HT-29 (cell line): ENCODE measurements at regions not wholly inside any gene's neighbourhood (a gene's known extent, or its start where the extent isn't known, plus 50 kb on each side); places are given as distances from the start of the nearest gene placed in this dataset.

Source experiments
- DNase-seq: peaks from one replicate; pipeline ENCODE4 v3.0.0-alpha.2; 2015; ENCODE audit warnings: low spot score

DNA sequence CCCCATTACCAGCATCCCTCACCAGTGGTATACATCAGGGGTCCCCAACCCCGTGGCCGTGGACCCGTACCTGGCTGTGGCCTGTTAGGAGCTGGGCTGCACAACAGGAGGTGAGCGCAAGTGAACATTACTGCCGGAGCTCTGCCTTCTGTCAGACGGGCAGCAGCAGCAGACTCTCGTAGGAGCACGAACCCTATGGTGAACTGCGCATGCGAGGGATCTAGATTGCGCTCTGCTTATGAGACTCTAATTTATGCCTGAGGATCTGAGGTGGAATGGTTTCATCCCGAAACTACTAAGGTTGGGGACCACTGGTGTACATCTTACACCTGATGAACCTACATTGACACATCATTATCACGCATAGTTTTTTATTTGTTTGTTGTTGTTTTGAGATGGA, 52.8 kb upstream of the DHX15 start:
- no peak for DNase-seq

DNA sequence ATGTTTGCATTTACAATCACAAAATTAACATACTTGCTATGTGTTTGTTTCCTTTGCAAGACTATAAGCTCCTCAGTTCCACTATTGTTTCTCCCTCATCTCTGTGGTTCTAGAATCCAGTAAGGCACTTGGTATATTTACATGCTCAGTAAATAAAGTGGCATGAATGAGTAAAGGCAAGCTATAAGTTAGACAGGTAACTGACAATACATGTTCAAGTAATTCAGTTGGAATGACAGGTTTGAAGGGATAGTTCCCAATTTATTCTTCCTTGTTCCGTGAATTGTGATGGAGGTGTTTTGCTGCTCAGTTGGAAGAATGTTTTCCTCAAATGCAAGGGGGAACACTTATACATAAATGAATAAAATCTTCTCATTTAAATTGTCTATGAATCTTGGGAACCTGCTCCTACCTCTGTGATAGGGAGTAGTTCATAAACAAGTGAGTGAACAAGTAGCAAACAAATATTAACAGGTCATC, 54.1 kb upstream of the DHX15 start:
- no peak for DNase-seq

DNA sequence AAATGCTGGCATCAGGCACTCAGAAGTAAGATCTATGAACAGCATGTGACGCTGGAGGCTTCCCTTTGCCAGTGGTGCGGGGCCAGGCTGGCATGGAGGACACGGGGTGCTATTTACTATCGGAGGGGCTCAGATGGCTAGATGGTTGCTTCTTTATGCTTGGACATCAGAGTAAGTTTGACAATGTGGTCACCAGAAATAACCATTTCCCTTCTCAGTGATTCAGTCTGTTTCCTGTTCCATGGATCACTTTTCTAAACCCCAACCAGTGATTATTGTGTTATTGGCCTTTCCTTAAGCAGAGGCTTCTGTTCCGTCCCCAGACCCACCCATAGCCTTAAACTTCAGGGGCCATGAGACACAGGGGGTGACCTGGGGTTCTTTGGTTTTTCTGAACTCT, 55.4 kb upstream of the DHX15 start:
- no peak for DNase-seq

DNA sequence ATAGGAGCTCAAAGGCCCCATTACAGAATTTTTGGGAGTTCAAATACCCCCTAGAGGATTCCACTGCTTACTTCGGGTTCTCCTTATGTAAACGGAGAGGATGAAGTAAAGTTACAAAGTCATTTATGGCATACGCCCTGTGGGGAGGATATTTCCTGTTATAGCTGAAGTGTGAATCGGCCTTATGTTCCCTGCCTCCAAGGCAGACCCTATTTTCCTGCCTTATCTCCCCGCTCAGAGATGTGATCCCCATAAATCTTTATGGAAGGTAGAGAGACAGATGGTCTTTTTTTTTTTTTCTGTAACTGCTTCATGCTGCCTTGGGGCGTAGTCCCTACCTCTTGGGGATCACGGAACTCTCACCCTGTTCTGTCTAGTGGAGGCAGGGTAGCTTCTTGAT, 56.0 kb upstream of the DHX15 start:
- peak; percentile 45 for DNase-seq

DNA sequence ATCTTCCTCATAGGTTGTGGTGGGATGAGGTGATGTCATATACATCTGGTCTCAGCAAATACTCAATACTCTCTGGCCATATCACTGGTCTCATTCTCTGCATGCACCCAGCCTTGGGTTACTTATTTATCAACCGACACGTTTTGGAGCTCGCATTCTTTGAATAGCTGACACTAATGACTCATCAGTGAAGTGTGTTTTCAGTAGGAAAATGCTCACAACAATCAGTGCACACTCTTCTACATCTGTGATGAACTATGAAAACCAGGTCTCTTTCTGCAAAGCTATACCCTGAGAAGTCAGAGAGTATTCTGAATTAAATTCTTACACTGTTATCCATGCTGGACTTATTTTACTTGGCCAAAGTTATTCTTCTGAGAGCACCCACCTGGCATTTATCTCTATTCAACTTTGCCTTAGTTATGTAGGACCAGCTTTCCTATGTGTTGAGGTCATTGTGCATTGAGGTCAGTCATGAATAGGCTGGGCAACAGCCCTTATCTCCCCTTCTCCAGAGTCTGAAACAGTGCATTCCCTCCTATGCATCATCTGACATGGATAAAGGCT, 58.7 kb upstream of the DHX15 start:
- peak; percentile 74 for DNase-seq

DNA sequence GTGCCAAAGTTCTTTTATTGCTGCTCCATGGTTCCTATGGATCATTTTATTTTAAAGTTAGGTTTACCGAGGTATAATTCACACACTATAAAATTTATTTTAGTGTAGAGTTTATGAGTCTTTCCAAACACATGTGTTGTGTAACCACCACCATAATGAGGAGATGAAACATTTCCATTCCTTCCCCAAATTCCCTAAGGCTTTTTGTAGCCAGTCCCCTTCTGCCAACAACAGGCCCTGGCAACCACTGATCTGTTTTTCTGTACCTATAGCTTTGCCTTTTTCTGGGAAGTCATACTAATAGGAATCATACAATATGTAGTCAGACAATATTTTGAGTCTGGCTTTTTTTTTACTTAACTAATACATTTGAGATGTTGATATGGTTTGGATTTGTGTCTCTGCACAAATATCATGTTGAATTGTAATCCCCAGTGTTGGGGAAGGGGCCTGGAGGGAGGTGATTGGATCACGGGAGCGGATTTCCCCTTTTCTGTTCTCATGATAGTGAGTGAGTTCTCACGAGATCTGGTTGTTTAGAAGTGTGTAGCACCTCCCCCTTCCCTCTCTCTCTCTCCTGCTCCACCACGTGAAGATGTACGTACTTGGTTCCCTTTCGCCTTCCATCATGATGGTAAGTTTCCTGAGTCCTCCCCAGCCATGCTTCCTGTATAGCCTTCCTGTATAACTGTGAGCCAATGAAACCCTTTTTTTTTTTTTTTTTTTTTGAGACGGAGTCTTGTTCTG, 59.6 kb upstream of the DHX15 start:
- no peak for DNase-seq

DNA sequence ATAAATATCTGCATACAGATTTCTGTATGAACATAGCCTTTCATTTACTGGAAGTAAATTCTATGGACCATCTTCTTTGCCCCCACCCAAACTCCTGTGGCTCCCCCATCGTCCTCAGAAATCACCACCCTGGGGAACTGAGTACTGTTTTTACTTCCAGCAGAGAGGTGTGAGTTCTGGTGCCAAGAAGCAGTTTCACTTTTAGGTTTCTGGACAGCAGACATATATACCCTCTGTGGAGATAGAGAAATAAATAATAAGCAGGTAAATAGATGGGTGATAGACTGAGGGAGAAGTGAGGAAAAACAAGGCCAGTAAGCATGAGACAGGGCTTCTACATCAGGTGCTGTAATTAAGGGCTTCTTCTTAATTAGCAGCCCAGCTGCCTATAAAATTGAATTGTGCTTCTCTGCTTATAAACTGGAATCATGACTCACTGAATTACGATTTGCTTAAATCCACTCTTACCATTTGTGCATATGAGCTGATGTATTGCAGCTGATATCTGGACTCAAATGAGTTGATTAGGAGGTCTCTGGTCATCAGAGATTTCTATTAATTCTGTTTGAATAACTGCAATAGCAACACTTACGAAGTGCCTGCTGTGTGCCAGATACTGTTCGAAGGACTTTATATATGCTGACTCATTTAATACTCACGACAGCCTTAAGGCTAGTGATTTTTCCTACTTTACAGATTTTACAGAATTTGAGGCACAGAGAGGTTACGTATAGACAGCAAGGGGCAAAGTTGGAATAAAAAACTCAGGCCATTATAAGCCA, 60.8 kb upstream of the DHX15 start:
- DNase-seq: peak; percentile 8

DNA sequence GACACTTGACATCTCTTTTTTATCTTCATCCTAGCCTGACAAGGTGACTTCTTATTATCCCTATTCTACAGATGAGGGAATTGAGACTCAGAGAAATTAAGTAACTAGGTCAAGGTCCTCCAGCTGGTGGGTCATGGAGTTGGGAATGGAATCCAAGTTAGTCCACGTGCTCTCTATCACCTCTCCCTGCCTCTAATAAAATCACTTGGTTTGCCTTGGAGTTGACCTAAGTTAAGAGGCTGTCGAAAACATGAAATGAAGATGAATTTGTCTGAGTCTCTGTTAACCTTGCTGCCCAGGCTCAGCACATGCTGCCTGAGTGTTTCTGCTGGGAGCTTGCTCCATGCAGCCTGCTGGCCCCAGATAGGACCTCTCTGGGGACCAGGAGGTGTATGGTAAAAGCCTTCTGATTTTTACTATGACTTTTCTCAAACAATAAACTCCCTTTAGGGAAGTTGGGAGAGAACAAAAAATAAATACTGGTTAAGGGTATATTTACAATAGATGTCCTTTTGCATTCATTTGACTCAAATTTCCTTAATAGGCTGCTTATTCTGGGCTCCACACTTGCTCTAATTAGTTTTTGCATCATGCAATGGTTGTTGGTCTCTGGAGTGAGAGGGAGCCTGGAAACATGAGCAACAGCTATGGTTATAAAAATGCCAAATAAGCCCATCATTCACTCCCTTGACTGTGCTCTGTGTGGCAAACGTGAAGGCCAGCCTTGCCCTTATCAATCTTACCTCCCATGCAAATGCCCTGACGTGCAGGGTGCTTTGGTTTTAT, 61.6 kb upstream of the DHX15 start:
- DNase-seq: no peak

DNA sequence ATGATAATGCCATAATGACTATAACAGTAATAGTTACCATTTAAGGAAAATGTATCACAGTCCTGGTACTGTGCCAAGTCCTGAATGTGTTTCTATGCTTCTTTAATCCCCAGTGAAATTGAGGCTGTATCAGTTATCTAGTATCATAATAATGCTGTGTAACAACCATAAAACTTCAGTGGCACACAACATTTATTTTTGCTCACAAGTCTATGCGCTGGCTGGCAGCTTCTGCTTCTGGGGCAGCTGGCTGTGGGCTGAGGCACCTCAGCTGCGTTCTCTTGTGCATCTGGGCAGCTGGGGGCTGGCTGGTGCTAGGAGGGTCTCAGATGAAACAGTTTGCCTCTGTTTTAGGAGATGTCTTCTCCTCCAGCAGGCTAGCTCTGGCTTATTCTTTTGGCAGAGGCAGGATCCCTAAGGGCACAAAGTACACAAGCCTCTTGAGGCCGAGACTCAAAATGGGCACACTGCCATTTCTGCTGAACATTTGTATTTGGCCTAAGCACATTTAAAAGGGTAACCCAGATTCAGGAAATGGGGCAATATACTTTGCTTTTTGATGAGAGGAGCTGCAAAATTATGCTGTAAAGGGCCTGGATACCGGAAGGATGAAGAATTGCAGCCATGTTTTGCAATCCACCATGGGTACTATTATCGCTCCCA, 62.6 kb upstream of the DHX15 start:
- no peak for DNase-seq

DNA sequence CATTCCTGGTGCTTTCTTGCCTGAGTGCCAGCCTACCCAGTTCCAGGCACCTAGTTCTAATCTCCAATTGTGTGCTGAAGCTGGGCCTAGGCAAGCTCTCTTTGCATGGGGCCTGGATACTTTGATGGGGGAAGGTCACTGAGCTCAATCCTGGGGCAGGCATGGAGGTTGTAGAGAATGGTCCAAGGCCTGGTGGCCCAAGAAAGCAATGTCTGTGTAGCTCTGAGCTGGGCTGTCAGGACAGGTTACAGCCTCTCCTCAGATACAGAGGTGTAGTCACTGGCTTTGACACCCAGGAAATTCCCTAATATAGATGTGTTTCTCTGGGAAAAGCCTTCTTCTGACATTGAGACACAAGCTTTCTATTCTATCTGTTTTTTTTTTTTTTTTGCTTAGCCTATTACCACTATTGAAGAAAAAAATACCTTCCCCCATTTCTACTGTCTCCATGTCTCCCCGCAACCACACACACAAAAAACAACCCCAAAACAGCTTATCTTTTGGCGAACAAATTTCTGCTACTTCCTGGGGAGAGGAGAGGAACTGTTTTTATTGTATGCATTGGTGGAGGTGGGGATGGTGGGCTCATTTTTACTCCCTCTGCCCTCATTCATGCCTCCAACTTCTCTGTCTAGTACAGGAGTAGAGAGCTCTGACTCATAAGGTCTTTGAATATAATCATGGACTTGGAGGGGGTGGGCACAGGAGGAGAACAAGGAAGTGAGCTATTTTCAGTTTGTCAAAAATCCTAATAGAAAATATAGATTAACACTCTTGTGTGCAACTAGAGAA, 66.7 kb upstream of the DHX15 start:
- no peak for DNase-seq

DNA sequence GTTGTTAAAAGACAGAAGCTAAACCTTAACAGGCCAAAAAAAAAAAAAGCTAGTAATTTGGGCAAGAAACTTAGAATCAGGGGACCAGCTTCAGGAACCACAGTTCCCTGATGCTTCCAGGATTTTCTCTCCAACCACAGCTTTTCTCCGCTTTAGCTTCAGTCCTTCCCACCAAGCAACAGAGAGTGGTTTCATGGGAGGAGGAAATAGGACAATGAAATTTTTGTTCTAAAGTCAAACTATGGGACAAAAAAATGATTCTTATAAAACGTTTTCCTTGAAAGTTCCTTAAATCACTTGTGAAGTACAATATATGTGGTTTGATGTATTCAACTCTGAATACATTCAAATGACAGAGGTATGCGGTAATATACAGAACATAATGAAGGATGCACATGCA, 71.0 kb upstream of the DHX15 start:
- no peak for DNase-seq

DNA sequence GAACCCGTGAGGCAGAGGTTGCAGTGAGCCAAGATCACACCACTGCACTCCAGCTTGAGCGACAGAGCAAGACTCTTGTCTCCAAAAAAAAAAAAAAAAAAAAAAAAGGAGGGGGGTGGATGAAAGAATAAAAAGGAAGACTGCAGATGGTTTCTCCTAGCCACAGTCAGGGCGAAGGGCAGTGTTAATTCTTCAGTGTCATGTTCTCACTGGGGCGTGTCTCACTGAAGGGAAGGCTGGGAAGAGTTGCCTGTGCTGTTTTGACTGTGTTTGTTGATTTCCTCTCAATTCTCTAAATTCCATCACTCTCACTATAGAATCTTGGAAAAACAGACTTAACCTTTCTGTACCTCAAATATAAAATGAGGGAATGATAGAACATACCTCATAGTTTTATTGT, 71.6 kb upstream of the DHX15 start:
- DNase-seq: peak; percentile 47

DNA sequence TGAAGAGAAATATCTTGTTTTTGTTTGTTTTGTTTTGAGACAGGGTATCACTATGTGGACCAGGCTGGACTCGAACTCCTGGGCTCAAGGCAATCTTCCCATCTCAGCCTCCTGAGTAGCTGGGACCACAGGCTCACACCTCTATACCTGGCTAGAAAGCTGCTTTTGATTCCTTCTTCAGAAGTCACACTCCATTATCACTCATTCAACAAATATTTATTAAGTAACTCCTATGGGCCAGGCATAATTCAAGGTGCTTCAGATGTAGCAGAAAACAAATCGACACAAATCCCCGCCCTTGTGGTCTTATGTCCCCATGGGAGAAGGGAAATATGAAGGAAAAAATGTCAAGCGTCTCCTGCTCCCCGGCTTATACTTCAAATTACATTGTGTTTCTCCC, 72.6 kb upstream of the DHX15 start:
- no peak for DNase-seq

DNA sequence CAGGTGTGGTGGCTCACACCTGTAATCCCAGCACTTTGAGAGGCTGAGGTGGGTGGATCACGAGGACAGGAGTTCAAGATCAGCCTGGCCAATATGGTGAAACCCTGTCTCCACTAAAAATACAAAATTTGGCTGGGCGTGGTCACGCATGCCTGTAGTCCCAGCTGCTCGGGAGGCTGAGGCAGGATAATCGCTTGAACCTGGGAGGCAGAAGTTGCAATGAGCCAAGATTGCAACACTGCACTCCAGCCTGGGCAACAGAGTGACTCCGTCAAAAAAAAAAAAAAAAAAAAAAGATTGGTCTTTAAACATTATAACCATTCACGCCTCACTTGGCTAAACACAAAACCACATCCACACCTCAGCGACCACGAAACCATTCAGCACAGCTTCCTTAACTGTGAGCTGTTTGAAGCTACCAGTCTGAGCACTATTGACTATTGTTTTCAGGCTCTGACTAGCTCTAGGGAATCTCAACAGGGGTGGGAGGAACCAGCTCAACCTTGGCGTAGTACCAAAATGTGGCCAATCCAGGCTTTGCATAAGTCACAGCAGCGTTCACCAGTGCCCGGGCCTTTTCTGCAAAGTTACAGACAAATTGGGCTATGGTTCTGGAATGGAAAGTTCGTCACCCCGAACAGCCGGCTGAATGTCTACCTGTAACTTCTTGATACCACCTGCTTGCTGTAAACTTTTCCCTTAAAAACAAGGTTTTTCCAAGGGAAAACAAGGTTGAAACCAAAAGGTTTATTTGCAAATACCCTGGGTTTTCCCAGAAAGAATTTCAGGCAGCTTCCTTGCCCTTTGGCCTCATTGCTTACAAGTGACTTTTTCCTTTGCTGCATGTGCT, 73.6 kb upstream of the DHX15 start:
- DNase-seq: peak; percentile 95

DNA sequence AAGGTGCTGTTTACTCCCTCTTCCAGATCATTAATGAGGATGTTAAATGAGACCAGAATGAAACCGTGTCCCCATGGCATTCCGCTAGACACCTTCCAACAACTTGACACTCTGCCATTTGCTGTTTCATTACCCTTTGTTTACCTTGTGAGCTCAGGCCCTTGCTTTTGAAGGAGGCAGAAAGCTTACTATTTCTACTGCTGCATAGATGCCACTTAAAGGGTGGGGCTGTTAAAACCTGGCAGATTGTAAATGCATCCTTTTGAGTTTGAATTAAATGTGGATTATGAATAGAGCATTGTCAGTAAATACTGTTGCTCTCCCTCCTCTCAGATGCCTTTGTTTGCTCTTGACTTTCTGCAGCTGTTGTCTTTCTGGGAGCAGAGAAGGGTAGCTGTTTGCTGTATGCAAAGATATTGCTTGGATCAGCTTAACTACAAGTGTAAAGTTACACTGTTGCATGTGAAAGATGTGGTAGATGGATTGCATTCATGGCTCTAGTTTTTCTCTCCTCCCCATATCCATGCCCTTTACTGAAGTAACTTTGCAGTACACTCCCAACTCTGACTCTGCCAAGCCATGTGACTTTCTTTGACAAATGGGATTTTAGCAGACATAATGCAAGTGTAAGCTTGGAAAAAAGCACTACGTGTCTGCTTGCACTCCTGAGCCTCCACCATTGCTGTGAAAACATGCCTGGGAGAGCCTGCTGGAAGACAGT, 75.0 kb upstream of the DHX15 start:
- DNase-seq: peak; percentile 45

DNA sequence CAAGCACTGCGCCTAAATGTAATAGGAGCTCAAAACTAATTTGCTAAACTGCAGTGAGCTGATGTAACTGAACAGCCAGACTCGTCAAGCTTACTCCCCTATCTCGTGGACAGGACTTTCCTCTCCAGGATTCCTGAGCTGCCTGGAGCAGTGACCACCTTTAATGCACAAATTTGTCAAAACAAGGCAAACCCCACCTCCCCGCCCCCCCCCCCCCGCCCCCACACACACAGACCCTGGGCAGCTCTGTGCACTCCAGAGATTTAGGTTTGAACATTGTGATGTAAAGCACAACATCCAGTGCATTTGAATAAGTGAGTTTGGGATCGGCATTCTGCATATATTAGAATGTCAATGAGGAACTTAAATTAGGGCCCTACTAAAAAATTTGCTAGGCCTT, 77.7 kb upstream of the DHX15 start:
- DNase-seq: no peak

DNA sequence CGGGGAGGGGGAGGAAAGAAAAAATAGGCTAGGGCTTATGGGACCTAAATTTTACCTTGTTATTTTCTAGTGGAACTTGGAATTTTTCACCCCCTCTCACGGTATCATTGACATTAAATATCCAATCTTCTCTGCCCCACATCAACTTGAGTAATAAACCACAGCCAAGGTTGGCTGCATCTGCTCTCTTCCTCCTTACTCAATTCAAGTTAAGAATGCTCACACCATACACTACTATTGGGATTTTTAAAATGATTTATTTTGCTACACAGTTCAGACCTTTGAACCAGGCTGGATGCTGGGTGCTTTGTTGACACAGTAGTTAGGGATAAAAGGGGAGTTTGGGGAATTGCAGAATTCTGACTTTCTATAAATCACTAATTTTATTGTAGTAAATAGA, 78.2 kb upstream of the DHX15 start:
- DNase-seq: no peak

DNA sequence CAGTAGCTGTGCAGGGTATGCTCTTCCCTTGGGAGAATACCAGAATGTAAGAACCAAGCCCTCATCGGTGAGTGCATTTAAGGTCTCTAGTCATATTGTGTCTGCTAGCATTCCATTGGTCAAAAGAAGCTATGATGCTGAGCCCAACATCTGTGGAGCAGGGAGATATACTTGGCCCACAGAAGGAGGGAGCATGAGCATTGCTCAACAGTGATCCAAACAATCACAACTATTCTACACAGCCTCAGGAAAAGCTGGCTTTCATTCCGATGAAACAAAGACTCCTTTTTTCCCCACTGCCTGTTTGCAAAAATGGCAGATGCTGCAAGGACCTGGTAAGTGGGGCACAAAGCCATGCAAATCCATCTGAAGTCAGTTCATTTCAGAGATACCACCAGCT, 80.6 kb upstream of the DHX15 start:
- no peak for DNase-seq

DNA sequence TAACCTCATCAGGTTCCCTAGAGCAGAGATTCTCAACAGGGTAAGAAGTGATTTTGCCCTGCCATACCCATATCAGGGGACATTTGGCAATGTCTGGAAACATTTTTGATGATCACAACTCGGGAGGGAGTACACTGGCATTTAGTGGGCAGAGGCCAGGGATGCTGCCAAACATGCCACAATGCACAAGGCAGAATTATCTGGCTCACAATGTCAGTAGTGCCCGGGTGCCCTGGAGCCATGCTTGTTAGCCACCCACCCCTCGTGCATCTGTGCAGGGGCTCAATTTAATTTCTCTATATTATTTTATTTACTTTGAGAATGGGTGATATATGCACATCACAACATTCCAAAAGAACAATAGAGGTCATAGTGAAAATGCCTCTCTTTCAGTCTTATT, 82.0 kb upstream of the DHX15 start:
- no peak for DNase-seq
